GM21423 (cell line): ENCODE measurements at regions not wholly inside any gene's neighbourhood (a gene's known extent, or its start where the extent isn't known, plus 50 kb on each side); places are given as distances from the start of the nearest gene placed in this dataset.

Experiments
- ATAC-seq: cut with Tn5 transposase; IDR thresholded peaks from one replicate; pipeline ENCODE4 v1.9.1; 2021; ENCODE audit warnings: mild to moderate bottlenecking, moderate library complexity; ENCODE audit not compliant: unreplicated experiment

DNA sequence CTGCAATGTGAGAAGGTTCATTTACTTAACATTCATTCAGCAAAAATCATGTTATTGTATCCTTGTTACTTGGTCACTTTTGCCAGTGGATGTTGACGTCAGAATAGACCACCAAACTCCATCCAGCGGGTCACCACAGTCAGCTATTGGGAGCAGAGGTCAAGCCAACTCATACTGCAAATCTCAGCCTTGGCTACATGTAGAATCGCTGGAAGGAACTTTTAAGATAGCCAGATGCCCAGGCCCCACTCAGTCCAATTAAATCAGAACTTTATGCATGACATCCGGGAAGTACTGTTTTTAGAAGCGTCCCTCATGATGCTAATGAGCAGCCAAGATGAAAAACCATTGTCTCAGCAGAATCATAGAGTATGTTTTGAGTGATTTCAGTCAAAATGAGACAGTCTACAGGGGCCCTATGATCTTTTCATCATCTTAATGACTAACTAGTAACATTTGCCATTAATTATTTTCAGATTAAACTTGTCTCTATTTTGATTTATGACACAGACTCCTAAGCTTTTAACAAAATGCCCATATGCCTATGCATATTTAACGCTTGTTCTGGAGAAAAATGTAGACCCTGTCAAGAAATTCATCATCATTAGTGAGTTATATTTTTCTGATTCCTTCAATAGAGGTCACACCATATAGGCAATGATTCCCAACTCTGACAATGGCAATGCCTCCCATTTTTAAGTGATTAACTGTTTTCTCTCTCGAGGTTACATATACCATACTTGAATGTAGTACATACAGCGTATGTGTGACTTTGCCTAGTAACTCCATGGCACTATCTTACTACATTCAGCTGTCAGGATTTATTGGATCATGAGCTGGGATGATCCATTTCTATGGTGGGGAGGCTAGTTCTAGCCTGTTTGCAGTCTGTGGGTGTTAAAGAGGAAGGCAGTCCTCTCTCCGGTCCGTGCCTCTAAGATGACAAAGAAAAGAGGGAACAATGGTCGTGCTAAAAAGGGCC, 63.7 kb upstream of the CCBE1 start:
- no peak for ATAC-seq

- no peak for ATAC-seq
Observed at GRCh38 chr18:59760212-59760611, 63.0 kb upstream of the CCBE1 start.

DNA sequence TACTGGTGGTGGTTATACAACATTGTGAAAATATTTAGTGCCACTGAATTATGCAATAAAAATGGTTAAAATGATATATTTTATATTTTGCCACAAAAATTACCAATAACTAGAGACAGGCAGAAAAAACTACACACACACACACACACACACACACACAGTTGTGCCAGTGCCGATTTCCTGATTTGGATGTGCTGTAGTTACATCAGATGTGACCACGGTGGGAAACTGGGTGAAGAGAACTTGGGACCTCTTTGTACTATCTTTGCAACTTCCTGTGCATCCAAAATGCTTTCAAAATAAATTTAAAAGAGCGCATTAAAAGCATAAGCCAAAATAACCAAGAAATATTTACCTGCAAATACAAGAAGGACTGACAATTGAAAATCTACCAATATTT, 61.6 kb upstream of the CCBE1 start:
- no peak for ATAC-seq

DNA sequence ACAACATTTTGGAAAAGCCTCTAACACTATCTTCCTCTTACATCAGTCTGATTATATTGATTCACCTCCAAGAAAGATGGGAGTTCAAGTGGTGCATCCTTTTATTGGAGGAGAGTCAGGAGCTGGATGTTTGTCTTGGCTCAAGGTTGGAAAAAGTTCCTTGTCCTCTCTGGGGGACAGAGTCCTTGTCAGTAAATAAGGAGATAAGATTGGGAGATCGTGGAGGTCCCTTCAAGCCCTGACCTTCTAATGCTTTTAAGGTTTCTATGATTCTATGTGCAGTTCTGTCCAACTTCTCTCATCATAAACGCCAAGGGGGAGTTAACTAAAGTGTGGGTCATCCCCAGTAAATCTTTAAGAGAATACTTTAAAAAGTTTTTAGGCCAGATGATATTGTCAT, 60.9 kb upstream of the CCBE1 start:
- ATAC-seq: no peak

- ATAC-seq: no peak
Observed at GRCh38 chr18:59752666-59753065, 55.4 kb upstream of the CCBE1 start.

GRCh38 chr18:59751186-59751585, 54.0 kb upstream of the CCBE1 start:
- ATAC-seq: no peak

DNA sequence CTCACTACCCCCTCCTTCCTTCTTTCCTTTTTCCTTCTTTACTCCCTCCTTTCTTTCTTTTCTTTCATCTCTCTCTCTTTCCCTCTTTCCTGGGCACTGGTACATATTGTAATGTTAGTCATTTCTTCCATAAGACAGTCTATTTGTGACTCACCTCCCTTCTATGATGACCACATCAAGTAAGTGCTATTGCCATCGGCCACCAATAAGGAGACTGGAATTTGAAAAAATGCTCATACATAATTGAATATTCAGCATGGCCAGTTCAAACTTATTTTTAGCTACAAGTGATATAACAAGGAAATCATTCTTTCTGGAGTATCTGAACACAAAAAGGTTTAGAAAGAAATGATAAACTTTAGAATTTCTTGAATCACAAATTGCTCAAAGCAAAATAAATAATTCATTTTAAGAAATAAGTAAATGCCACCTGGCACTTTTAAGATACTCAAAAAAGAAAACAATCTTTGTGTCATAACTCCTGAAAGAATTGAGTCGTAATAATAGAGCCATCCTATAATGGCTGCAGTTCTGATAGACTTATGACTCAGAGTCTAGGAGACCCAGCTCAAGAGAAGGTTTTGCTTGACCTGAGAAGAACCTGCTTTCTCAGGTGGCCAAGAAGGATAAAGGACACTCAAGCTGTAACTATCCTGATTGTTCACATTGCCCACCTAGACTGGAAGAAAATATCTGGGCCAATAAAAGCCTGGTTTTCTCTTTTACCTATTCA, 51.6 kb upstream of the CCBE1 start:
- no peak for ATAC-seq
